ENCODE measurements at regions not wholly inside any gene's neighbourhood (a gene's known extent, or its start where the extent isn't known, plus 50 kb on each side); places are given as distances from the start of the nearest gene placed in this dataset.
"Not testable (repeated sequence)": the region's sequence is repeated elsewhere in the genome, so short reads cannot be mapped to it uniquely, and the experiment has no call there.

GRCh38 chr15:25596644-25597562 is 158.1 kb upstream of the UBE3A start:
- H3K4me1 ChIP-seq (replicated peaks): no peaks in the 10 kb centered on the region
- H3K27ac ChIP-seq: no peak overlapping the region
- no peaks in the 10 kb centered on the region for H3K36me3 ChIP-seq
- no peaks in the 10 kb centered on the region for H3K9me3 ChIP-seq (replicated peaks)
- DNase-seq (ENCODE audit: low read depth in 1 of 2, low spot score in 2 of 2): no peak
- H3K4me3 ChIP-seq: no peak overlapping the region
- H3K27me3 ChIP-seq (replicated peaks): no peaks in the 10 kb centered on the region

GRCh38 chr15:25587616-25588340 is 149.0 kb upstream of the UBE3A start:
- H3K36me3 ChIP-seq: no peaks in the 10 kb centered on the region
- DNase-seq (ENCODE audit: low read depth in 1 of 2, low spot score in 2 of 2): no peak
- no peaks in the 10 kb centered on the region for H3K27me3 ChIP-seq (replicated peaks)
- H3K4me1 ChIP-seq (replicated peaks): no peaks in the 10 kb centered on the region
- no peak overlapping the region for H3K27ac ChIP-seq
- no peak overlapping the region for H3K4me3 ChIP-seq
- no peaks in the 10 kb centered on the region for H3K9me3 ChIP-seq (replicated peaks)

- Histone ChIP-seq H3K27me3 (replicated peaks) (no peaks in the 10 kb centered on the region), H3K9me3 (replicated peaks) (no peaks in the 10 kb centered on the region), H3K4me3 (no peak overlapping the region), H3K36me3 (no peaks in the 10 kb centered on the region), H3K27ac (no peak overlapping the region), H3K4me1 (replicated peaks) (no peaks in the 10 kb centered on the region)
- DNase-seq (ENCODE audit: low read depth in 1 of 2, low spot score in 2 of 2): no peak
Observed at GRCh38 chr15:25582886-25583285, 144.1 kb upstream of the UBE3A start.

- no peak overlapping the region for H3K4me3 ChIP-seq
- H3K36me3 ChIP-seq: no peaks in the 10 kb centered on the region
- H3K4me1 ChIP-seq (replicated peaks): no peaks in the 10 kb centered on the region
- H3K27me3 ChIP-seq (replicated peaks): no peaks in the 10 kb centered on the region
- no peak for DNase-seq (ENCODE audit: low read depth in 1 of 2, low spot score in 2 of 2)
- H3K27ac ChIP-seq: no peak overlapping the region
- no peaks in the 10 kb centered on the region for H3K9me3 ChIP-seq (replicated peaks)
Observed at GRCh38 chr15:25579127-25579526, 140.3 kb upstream of the UBE3A start.

- Histone ChIP-seq H3K36me3 (no peaks in the 10 kb centered on the region), H3K4me3 (no peak overlapping the region)
Observed at GRCh38 chr15:25572191-25572590, 133.4 kb upstream of the UBE3A start.

GRCh38 chr15:25568751-25569150 is 129.9 kb upstream of the UBE3A start:
- Histone ChIP-seq H3K4me3 (no peak overlapping the region), H3K4me1 (replicated peaks) (no peaks in the 10 kb centered on the region), H3K27ac (no peak overlapping the region), H3K27me3 (replicated peaks) (no peaks in the 10 kb centered on the region), H3K36me3 (no peaks in the 10 kb centered on the region), H3K9me3 (replicated peaks) (no peaks in the 10 kb centered on the region)
- no peak for DNase-seq (ENCODE audit: low read depth in 1 of 2, low spot score in 2 of 2)

More at GRCh38 chr15:25572191-25572590, 133.4 kb upstream of the UBE3A start:
- no peaks in the 10 kb centered on the region for H3K27me3 ChIP-seq (replicated peaks)
- no peak overlapping the region for H3K27ac ChIP-seq
- H3K9me3 ChIP-seq (replicated peaks): no peaks in the 10 kb centered on the region
- H3K4me1 ChIP-seq (replicated peaks): no peaks in the 10 kb centered on the region
- DNase-seq (ENCODE audit: low read depth in 1 of 2, low spot score in 2 of 2): no peak

- H3K9me3 ChIP-seq (replicated peaks); H3K27ac ChIP-seq; H3K4me1 ChIP-seq (replicated peaks); DNase-seq (ENCODE audit: low read depth in 1 of 2, low spot score in 2 of 2); H3K4me3 ChIP-seq; H3K36me3 ChIP-seq; H3K27me3 ChIP-seq (replicated peaks): not testable (repeated sequence)
Observed at GRCh38 chr15:25566545-25566944, 127.7 kb upstream of the UBE3A start.

- no peaks in the 10 kb centered on the region for H3K27me3 ChIP-seq (replicated peaks)
- no peaks in the 10 kb centered on the region for H3K36me3 ChIP-seq
Observed at GRCh38 chr15:25565470-25566264, 126.8 kb upstream of the UBE3A start.

GRCh38 chr15:25563596-25563995 is 124.8 kb upstream of the UBE3A start:
- no peak overlapping the region for H3K27ac ChIP-seq
- DNase-seq (ENCODE audit: low read depth in 1 of 2, low spot score in 2 of 2): no peak
- H3K36me3 ChIP-seq: no peaks in the 10 kb centered on the region
- no peaks in the 10 kb centered on the region for H3K9me3 ChIP-seq (replicated peaks)
- H3K27me3 ChIP-seq (replicated peaks): no peaks in the 10 kb centered on the region
- H3K4me1 ChIP-seq (replicated peaks): no peaks in the 10 kb centered on the region
- no peak overlapping the region for H3K4me3 ChIP-seq

More at GRCh38 chr15:25565470-25566264, 126.8 kb upstream of the UBE3A start:
- DNase-seq (ENCODE audit: low read depth in 1 of 2, low spot score in 2 of 2): no peak
- Histone ChIP-seq H3K4me3 (no peak overlapping the region), H3K4me1 (replicated peaks) (no peaks in the 10 kb centered on the region), H3K27ac (no peak overlapping the region), H3K9me3 (replicated peaks) (no peaks in the 10 kb centered on the region)

- H3K9me3 ChIP-seq (replicated peaks): no peaks in the 10 kb centered on the region
- H3K36me3 ChIP-seq: no peaks in the 10 kb centered on the region
- no peaks in the 10 kb centered on the region for H3K27me3 ChIP-seq (replicated peaks)
- no peak overlapping the region for H3K27ac ChIP-seq
- DNase-seq (ENCODE audit: low read depth in 1 of 2, low spot score in 2 of 2): no peak
- H3K4me1 ChIP-seq (replicated peaks): no peaks in the 10 kb centered on the region
- H3K4me3 ChIP-seq: no peak overlapping the region
Observed at GRCh38 chr15:25557926-25558325, 119.1 kb upstream of the UBE3A start.

- no peak for DNase-seq (ENCODE audit: low read depth in 1 of 2, low spot score in 2 of 2)
- no peaks in the 10 kb centered on the region for H3K9me3 ChIP-seq (replicated peaks)
Observed at GRCh38 chr15:25556136-25556535, 117.3 kb upstream of the UBE3A start.

GRCh38 chr15:25554640-25555039 is 115.8 kb upstream of the UBE3A start:
- Histone ChIP-seq H3K4me3 (no peak overlapping the region), H3K27ac (no peak overlapping the region), H3K4me1 (replicated peaks) (no peaks in the 10 kb centered on the region), H3K36me3 (no peaks in the 10 kb centered on the region), H3K9me3 (replicated peaks) (no peaks in the 10 kb centered on the region), H3K27me3 (replicated peaks) (no peaks in the 10 kb centered on the region)
- no peak for DNase-seq (ENCODE audit: low read depth in 1 of 2, low spot score in 2 of 2)

More at GRCh38 chr15:25556136-25556535, 117.3 kb upstream of the UBE3A start:
- Histone ChIP-seq H3K4me1 (replicated peaks) (no peaks in the 10 kb centered on the region), H3K27me3 (replicated peaks) (no peaks in the 10 kb centered on the region), H3K36me3 (no peaks in the 10 kb centered on the region), H3K27ac (no peak overlapping the region), H3K4me3 (no peak overlapping the region)

GRCh38 chr15:25548600-25548999 is 109.8 kb upstream of the UBE3A start:
- H3K4me1 ChIP-seq (replicated peaks): no peaks in the 10 kb centered on the region
- H3K27me3 ChIP-seq (replicated peaks): no peaks in the 10 kb centered on the region
- no peak for DNase-seq (ENCODE audit: low read depth in 1 of 2, low spot score in 2 of 2)
- H3K4me3 ChIP-seq: no peak overlapping the region
- no peaks in the 10 kb centered on the region for H3K36me3 ChIP-seq
- H3K9me3 ChIP-seq (replicated peaks): no peaks in the 10 kb centered on the region
- no peak overlapping the region for H3K27ac ChIP-seq

Data from SJSA1 (cell line).